HG02588 (cell line): ENCODE measurements at regions not wholly inside any gene's neighbourhood (a gene's known extent, or its start where the extent isn't known, plus 50 kb on each side); places are given as distances from the start of the nearest gene placed in this dataset.

ENCODE experiments used
- ATAC-seq: cut with Tn5 transposase; IDR thresholded peaks from one replicate; pipeline ENCODE4 v1.9.1; 2021; ENCODE audit warnings: mild to moderate bottlenecking, moderate library complexity; ENCODE audit not compliant: unreplicated experiment

DNA sequence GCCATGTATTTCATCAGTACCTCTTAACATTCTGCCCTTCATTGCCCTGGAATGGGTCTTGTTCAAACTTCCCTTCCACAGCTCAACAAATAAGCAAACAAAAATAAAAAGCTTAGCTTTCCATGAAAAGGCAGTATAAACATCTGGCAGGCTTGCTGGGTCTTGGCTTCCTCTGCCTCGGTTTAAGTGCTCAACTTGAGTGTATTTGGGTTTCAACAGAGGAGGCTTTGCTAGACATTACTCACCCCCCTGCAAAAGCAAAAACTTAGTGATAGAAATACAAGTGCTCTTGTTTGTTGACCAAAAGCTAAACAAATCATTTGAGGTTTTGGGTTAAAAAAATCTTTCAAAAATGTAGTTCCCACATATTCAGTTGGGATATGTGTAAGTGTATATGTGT, 518.5 kb downstream of the PLPP3 start:
- ATAC-seq = no peak

DNA sequence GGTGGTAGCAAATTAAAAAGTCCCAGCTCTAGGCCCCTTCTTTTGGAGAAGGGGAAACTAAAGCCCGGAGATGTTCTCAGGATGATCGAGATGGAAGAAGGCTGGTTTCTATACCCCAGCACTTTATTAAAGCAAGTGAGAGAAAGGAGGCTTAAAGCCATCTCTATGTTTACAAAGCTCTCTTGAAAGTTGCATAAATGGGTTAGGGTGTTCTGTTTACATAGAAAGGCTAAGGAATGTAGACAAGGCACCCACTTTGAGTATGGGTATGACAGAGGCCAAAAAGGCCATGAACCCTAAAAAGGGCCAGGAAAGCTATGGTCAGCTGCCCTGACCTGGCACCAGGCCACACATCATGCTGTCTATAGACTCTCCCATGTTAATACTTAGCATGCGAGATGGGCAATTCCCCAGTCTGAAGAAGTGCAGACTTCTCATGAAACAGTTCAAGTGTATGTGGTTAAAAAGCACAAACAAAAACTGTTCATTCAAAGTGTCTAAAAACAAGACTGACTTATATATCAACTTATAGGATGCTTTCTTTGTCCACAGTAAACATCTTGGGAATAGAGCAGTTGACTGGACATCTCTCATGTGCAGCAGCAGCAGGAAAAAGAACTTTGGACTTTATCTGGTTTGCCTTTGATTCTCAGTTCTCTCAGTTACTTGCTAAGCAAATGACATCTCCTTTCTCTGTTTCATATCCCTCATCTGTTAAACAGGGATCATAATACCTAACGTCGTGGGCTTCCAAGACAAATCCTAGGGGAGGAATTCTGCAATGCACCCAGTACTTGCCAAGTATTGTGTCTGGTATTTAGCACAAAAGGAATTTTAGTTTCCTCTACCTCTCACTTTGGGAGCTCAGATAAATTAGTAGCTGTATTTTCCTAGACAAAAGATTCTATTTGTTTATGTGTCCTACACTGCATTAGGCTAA, 521.6 kb downstream of the PLPP3 start:
- no peak for ATAC-seq

DNA sequence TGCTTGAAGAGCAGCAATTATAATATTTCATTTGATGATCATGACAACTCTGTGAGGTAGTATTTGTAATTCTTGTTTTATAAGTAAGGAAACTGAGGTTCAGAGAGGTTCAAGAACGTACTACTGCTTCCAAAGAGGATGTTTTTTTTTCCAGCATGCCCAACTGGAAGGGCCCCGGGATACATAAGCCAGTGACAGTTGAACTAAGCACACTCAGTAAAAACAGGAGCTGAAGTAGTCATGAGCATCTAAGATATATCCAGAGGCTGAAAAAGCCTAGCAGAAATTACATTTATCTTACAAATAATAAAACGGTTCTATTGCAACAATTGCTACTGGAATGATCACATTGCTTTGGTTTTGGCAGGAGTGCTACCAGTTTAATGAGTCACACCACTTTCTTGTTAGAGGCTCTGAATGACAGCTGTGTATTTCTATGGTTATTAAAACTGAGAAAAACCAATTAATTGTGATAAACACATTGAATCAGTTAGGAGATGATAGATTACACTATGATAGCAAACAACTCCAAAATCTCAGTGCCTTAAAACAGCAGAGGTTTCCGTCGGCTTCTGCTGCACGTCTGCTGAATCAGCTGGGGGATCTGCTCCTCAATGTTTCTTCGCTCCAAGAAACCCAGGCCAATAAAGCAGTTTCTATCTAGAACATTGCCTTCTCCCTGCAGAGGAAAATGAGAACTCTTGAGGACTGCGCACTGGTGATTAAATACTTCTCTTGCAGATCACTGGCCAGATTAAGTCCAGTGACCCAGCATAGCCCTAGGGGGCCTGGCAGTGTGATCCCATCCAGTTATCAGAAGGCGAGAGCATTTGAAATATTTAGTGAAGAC, 522.7 kb downstream of the PLPP3 start:
- no peak for ATAC-seq

DNA sequence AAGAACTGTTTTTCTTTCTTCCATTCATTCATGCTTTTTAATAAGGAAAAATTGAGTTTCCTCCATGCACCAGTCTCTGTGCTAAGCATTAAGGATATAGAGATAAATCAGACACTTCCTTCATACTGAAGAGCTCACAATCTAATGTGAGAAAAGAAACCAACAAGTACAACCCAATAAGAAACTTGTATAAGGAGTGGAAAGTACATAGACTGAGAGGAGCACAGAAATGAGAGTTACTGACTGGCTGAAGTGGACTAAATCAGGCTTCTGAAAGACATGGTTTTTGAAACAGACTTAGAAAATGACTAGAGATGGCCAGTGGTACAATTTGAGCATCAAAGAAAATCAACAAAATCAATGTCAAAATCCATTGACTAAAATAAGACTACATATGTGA, 524.4 kb downstream of the PLPP3 start:
- ATAC-seq = no peak

DNA sequence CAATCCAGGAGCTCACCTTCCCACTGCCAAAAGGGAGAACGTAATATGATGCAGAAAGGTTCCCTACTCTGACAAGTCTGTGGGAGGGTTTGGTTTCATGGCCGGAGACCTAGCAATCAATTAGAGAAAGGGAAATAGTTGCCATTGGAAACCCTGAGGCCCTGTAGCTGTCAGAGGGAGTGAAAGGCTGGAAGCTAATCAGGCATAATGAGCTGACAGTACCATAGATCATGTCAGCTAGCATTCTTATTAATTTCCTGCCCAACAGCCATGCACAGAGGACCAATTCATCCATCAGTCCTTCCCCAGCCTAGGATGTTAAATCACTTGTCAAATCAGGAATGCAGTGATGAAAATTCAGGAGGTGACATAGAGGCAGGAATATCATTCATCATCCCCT, 527.3 kb downstream of the PLPP3 start:
- no peak for ATAC-seq

DNA sequence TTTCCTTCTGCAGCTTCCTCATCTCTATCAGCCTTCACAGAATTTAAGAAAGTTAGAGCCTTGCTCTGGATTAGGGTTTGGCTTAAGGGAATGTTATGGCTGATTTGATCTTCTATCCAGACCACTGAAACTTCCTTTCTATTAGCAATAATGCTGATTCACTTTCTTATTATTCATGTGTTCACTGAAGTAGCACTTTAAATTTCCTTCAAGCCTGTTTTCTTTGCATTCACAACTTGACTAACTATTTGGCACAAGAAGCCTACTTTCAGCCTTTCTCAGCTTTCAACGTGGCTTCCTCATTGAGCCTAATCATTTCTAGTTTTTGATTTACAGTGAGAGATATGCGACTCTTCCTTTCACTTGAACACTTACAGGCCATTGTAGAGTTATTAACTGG, 528.5 kb downstream of the PLPP3 start:
- no peak for ATAC-seq

DNA sequence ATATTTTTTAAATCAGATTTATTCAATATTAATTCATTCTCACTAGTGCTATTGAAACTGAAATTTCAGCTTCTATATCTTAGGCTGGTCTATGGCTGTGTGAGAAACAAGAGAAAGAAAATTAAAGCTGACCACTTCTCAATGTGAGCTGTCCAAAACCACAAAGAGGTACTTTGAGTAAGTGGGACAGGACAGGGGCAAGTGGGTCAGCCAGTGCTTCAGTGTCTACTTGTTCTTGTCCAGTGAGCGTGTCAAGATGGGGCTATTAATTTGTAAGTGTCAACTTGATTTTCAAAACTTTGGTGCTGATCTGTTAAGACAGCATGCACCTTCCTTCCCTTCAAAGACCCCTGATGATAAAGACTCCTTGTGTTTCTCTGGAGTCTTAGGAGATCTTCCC, 533.9 kb downstream of the PLPP3 start:
- ATAC-seq = no peak

DNA sequence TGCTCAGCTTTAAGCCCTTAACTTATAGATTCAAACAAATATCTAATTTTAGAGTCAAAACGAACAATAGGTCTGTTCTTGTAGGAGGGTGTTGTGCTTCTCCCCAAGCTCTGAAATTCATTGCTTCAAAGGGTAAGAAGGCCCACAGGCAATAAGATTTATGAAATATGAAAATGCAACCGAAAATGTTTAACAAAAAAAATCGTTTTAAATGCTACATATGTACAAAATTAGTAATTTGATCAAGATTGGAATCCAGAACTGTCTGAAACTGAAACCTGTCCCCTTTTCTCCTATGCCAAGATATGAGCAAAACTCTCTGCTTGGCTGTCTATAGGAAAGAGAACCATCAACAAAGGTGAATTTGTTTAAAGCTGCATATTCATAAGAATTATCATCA, 534.3 kb downstream of the PLPP3 start:
- no peak for ATAC-seq

DNA sequence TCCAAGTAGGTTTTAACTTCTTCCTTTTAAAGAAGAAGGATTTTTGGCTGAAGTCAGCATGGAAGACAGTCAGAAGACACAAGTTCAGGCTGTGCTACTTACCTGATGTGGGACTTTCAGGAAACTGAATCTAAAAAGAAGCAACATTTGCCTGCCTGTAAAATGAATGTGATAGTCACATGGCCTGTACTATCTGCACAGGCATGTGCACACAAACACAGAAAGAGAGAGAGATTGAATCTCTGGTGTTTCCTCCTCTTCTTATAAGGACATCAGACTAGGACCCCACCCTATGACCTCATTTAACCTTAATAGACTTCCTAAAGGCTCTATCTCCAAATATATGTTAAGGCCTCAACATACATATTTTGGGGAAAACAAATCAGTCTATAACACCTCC, 542.9 kb downstream of the PLPP3 start:
- ATAC-seq = no peak

DNA sequence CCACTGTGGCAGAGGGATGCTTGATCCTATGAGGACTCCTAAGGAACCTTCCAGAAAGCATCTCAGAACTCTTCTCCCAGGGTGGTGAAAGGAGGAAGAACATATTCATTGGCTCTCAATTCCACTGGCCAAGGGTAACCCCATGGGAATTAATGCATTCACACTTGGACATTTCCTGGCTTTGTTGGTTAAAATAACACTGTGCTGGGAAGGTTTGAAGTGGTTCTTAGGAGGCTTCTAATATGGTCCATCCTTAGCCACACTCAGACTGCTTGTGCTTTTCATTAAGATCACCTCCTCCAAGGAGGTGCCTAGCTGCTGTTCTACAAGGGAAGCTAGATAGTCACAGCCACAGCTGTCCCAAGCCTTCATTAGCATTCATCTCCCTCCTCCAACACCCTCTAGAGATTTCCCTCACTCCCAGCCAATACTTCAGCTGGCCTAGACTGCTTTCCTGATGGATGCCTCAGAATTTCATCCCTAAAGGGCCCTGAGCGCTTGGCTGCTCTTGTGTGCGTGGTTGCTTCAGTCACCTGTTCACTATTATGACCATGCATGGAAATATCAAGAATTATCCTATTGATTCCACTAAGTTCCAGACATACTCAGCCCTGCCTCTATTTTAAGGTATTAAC, 544.4 kb downstream of the PLPP3 start:
- ATAC-seq = no peak

DNA sequence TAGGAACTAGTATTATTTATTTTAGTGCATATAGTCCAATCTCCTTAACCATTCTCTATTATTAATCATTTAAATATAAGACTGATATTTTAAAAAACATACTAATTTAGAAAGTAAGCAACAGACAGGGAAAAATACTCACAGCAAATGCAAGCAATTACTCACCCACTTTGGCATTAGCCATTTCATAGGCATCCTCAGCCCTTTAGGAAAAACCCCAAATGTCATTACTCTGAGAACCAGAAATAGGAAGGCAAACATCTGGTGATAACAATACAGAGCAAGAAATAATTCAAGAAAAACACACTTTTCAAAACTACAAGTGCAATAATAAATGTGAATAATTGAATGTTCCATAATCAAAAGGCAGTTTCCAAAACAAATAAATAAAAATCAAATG, 545.1 kb downstream of the PLPP3 start:
- ATAC-seq = no peak

DNA sequence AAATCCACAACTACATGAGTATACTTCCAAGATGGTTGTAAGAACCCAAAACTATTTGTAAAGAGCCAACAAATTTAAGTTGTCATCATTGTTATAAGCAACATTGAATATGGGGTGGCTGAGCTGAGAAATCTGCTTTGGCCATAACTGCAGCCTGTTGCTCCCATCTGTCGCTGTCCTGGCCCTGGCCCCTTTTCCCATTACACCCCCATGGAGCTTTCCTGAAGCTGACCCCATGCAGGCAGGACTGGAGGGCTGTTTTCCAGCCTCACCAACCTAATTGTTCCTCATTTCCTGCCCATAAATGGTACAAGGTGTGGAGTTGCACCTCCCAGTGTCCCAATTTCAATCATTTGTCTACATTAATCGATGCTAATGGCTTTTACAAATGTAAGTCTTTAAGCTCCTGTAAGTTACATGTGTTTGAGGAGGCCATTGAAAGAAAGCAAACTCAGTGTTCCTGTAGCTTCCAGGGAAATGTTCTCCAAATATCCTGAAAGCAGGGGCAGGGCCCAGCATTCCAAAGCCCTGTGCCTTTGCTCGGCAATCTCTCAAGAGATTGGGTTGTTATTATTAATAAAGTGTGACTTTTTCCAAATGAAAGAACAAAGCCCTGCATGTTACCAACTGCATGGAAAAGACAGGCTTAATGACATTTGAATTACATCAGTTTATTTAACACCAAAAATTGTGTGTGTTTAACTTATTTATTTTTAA, 545.9 kb downstream of the PLPP3 start:
- ATAC-seq = no peak

DNA sequence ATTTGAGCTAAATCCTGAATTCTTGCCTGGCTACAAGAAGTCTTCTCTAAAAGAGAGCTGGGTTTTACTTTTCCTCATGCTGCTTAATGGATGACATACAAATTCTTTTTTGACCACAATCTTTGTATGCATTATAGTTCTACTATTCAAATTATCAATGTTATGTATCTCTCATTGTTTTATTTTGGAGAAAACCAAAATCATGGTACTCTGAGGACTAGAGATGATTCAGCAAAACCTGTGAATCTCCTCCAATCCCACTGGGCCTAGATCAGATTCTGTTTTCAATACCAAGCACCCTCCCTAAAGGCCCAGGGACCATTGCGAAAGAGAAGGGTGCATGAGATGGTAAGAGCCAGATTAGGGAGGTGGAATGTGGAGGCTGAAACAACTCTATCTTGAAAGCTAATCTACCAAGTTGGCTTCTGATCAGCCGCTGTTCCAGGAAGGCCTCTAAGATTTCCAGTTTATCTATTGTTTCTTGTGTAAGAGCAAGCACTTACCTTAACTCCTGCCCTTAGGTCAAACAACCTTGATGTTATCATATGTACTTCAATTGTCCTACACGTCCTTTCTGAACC, 547.2 kb downstream of the PLPP3 start:
- no peak for ATAC-seq

DNA sequence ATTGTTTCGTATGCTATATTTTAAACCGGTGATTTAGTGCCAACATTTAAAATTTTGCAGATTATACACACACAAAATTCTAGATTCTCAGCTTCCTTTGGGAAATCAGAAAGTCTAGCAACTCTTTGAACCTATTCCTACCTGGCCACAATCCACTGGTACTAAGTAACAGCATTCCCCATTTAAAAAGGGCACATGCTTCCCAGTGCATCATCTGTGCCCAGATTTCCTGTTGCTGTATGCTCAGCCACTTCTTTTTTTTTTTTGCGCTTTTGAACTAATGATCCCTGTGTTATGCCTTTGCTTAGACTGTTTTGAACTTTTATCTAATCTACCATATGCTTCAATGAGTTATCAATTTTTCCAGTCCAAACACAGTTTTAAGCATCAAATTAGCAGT, 548.4 kb downstream of the PLPP3 start:
- ATAC-seq = no peak

DNA sequence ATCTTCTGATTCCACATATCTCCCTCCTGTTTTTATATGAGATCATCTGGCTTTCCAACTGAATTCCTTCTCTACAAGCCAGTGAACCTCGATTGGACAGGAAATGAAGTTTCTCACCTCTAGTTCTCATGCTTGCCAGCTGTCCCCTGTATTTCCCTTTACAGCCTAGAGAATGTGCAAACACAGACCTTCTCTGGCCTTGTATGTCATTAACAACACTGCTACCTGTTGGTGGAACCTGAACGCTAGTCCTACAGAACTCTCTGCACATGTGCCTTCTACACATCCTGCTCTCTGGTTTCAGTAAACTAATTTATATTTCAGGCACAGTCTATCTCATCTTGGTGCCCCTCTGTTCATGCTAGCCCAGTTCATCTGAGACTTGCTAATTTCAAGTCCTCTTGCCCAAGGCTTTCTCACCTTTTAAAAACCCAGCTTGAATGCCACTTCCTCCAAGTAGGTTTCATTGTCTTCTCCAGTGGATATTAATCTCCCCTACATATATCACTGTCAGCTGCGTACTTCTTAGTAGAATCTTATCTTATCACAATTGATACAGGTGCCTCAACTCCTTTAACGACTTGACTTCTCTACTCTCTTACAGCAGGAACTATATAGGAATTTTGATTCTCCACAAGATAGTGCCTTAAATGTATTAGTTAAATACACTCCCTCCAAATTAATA, 549.9 kb downstream of the PLPP3 start:
- no peak for ATAC-seq

DNA sequence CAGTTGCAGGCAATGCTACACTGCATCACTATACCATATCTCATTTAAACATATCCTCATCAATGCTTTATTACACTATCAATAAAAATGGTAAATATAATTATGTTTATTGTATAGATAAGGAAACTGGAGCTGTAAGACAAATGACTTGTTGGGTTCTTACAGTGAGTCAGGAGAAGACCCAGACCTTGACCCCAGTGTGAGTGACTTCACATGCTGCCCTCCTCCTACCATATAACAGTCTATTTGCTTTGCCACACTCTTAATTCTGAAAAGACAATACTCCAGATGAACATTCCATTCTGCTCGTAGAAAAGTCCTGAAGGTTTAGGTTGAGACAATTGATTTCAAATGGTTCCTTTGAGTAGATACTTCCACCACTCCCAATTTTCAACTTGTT, 550.5 kb downstream of the PLPP3 start:
- no peak for ATAC-seq

DNA sequence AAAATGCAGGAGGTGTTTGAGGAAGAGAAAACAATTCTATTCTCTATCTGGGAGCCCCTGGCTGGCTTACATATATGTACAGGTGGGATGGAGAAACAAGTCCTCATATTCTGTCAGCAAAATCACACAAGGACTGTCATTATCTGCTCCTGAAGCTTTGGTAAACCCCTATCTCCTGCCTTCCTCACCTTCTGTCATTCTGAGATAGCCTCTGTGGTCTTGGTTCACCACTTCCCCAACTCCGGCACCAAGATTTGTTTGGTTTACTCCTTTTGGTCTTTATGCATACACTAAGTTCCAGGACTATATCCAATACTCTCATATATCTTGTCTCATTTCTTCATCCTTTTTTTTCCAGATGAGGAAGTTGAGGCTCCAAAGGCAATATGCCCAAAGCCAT, 551.1 kb downstream of the PLPP3 start:
- ATAC-seq = no peak

DNA sequence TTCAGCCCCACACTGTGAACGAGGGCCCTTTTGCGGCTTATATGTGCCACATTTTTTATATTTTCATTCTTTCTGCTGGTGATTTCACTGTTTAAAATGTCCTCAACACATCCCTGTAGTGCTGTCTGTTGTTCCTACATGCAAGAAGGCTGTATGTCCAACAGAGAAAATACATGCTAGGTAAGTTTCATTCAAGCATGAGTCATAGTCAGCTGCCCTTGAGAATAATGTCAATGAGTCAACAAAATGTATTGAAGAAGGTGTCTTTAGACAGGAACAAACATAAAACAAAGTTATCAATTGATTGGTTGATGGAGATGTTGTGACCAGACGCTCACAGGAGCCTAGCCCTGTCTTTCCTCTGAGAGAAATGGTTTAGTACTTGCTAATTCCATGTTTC, 553.4 kb downstream of the PLPP3 start:
- ATAC-seq = no peak

DNA sequence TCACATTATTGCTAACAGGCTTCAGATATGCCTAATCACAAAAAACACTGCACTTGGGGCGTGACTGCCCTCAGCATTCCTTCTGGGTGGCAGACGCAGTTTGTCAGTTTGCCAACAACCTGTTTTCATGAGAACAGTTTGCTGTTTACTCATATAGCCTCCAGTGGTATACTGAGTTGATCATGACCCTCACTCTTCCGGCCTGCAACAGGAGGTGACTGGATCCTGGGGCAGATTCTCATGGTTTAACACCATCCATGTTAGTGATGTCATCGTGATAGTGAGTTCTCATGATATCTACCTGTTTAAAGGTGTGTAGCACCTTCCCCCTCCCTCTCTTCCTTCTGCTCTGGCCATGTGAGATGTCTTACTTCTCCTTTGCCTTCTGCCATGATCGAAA, 555.2 kb downstream of the PLPP3 start:
- no peak for ATAC-seq

DNA sequence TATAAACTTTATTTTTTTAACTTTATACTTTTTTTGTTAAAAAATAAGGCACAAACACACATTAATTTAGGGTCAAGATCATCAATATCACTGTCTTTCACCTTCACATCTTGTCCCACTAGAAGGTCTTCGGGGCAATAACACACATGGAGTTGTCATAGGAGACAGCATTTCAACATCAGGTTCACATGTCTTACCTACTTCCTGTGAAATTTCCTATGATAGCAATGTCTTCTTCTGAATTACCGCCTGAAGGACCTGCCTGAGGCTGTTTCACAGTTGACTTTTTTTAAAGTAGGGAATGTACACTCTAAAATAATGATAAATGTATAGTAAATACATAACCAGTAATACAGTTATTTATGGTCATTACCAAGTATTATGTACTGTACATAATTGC, 559.4 kb downstream of the PLPP3 start:
- ATAC-seq = no peak
